ENCODE measurements at regions not wholly inside any gene's neighbourhood (a gene's known extent, or its start where the extent isn't known, plus 50 kb on each side); places are given as distances from the start of the nearest gene placed in this dataset.

DNA sequence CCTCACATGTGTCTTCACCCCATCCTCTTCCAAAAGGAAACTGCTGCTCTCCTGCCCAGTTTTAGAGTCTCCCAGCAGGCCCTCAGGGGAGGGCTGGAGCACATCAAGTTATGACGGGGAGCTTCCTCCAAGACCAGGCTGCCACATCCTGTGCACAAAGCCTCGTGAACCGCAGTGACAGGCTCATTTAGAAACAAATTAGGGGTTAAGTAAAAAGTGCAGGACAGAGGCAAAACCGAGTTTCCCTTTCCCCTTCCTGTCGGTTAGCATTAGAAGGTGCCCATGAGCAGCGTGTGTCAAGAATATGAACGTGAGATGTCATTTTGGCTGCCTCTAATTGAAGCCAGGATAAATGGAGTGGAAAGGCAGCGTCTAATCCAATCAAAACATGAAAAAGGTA lies 199.7 kb downstream of the ARRDC4 start:
- intact Hi-C loops (cut with DNase I) = loop anchor here (10.0 kb wide), 1 partner anchor 265 kb away; no protein-coding TSS in a partner anchor
- TF ChIP-seq, protein P1, sequence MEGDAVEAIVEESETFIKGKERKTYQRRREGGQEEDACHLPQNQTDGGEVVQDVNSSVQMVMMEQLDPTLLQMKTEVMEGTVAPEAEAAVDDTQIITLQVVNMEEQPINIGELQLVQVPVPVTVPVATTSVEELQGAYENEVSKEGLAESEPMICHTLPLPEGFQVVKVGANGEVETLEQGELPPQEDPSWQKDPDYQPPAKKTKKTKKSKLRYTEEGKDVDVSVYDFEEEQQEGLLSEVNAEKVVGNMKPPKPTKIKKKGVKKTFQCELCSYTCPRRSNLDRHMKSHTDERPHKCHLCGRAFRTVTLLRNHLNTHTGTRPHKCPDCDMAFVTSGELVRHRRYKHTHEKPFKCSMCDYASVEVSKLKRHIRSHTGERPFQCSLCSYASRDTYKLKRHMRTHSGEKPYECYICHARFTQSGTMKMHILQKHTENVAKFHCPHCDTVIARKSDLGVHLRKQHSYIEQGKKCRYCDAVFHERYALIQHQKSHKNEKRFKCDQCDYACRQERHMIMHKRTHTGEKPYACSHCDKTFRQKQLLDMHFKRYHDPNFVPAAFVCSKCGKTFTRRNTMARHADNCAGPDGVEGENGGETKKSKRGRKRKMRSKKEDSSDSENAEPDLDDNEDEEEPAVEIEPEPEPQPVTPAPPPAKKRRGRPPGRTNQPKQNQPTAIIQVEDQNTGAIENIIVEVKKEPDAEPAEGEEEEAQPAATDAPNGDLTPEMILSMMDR (IDR thresholded peaks at IDR 0.05) = no peak
- DNase-seq (no peak), ATAC-seq (peak; percentile 73)
- Histone ChIP-seq H3K36me3 (no peaks in the 10 kb centered on the region), H3K27me3 (no peaks in the 10 kb centered on the region), H3K27ac (no peak overlapping the region), H3K9me3 (no peaks in the 10 kb centered on the region), H3K4me3 (no peak overlapping the region), H3K4me1 (no peaks in the 10 kb centered on the region)

DNA sequence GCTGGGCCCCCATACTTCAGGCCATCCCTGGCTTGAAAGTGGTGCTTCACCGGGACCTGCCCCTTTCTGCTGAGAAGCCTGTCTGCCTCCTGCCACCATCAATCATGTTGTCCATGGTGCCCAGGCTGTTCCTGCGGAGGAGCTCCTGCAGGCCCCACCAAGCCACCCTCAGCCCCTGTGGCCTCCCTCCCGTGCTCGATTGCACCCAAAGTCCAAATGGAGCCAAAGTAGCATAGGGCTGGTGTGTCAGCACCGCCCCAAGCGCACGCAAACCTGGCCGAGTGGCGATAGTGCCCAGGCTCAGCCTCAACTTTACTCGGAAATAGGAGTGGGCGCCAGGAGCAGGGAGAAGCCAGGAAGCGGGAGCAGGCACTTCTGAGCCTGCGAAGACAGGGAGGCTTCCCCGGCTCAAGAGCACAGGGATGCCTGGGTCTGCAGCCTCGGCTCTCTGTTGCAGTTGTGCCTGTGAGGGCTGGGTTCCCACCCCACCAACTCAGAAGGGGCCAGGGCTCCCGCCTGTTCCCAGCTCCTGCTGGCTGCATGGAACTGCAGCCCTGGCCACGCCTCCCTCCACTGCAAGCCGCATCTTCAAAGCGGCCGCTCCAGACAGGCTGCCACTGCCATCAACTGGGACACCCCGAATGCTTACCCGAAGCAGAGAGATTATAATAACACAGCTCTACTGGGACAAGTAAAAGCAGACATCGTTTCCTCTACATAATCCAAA lies 203.0 kb downstream of the ARRDC4 start:
- TF ChIP-seq, protein P1 (IDR thresholded peaks at IDR 0.05) = no peak
- no peaks in the 10 kb centered on the region for H3K27me3 ChIP-seq
- DNase-seq (no peak), ATAC-seq (no peak)
- no peak overlapping the region for H3K27ac ChIP-seq
- H3K4me1 ChIP-seq = no peaks in the 10 kb centered on the region
- no peaks in the 10 kb centered on the region for H3K9me3 ChIP-seq
- intact Hi-C loops (cut with DNase I) = loop anchor here (10.0 kb wide), 1 partner anchor 269 kb away; no protein-coding TSS in a partner anchor
- H3K4me3 ChIP-seq = no peak overlapping the region
- no peaks in the 10 kb centered on the region for H3K36me3 ChIP-seq

DNA sequence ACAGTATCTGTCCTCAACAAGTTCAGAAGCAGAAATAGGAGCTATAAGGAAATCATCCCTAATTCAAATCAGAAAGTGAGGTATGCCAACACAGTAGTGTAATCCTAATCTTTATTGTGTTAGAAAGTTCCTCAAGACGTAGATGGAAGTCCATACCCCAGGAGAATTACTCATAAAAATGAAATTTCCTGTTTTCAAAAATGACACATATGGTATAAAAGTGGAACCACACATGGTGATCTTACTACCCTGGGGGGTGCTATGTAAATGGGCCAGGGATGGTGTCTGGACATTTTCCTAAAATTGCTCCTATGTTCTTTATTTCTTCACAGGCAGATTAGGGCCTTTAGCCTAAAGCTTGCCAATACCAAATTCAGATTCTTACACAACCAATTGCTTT lies 204.1 kb downstream of the ARRDC4 start:
- TF ChIP-seq, protein P1 (IDR thresholded peaks at IDR 0.05) = no peak
- no peak overlapping the region for H3K4me3 ChIP-seq
- DNase-seq = no peak
- intact Hi-C loops (cut with DNase I) = loop anchor here (10.0 kb wide), 1 partner anchor 270 kb away; no protein-coding TSS in a partner anchor
- H3K9me3 ChIP-seq = no peaks in the 10 kb centered on the region
- ATAC-seq = no peak
- H3K27ac ChIP-seq = no peak overlapping the region
- H3K36me3 ChIP-seq = no peaks in the 10 kb centered on the region
- no peaks in the 10 kb centered on the region for H3K4me1 ChIP-seq
- H3K27me3 ChIP-seq = no peaks in the 10 kb centered on the region

DNA sequence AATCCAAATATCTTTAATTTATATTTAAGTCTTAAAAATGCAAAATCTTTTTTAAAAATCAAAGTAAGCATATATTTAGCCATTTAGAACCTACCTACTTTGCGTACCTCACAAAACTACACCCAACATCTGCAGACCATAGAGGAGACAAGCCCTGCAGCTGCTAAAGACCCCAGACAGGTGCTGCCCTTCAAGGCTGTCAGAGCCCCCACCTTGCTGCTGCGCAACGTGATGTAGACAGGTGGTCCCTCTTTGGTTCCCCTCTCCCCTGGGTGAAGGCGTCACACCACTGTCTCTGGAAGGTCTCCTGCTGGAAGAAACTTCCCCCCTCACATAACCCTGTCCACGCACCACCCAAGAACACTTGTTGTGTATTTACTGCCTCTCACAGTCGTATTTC lies 204.5 kb downstream of the ARRDC4 start:
- DNase-seq (no peak), ATAC-seq (no peak)
- H3K27me3 ChIP-seq = no peaks in the 10 kb centered on the region
- TF ChIP-seq, protein P1 (IDR thresholded peaks at IDR 0.05) = no peak
- intact Hi-C loops (cut with DNase I) = loop anchor here (10.0 kb wide), 1 partner anchor 270 kb away; no protein-coding TSS in a partner anchor
- no peak overlapping the region for H3K27ac ChIP-seq
- no peaks in the 10 kb centered on the region for H3K4me1 ChIP-seq
- no peaks in the 10 kb centered on the region for H3K36me3 ChIP-seq
- no peaks in the 10 kb centered on the region for H3K9me3 ChIP-seq
- H3K4me3 ChIP-seq = no peak overlapping the region

DNA sequence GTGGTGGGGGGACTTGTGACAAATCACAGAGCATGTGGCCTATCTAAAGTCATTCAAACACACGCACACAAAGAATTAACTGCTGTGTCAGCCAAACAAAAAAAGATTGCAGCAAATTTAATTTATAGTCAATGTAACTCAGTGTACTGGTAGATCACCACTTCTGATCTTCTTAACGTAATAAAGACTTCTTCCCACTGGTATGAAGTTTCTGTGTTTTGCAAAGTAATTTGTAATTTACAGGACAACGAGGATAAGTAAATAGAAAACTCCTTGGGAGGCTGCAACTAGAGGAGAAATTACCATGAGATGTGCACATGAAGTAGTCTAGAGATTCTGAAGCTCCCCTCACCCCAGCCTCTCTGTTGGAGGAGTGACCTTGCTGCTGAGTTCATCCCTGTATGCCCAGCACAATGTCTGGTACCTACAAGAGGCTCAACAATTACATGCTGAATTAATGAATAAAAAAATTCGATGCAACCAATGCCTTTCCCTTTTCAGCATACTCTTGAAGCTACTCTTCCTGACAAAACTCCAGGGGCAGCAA lies 207.3 kb downstream of the ARRDC4 start:
- ATAC-seq (no peak), DNase-seq (no peak)
- TF ChIP-seq, protein P1 (IDR thresholded peaks at IDR 0.05) = no peak
- Histone ChIP-seq H3K4me3 (no peak overlapping the region), H3K9me3 (no peaks in the 10 kb centered on the region), H3K27me3 (no peaks in the 10 kb centered on the region), H3K4me1 (no peaks in the 10 kb centered on the region), H3K27ac (no peak overlapping the region), H3K36me3 (no peaks in the 10 kb centered on the region)
- intact Hi-C loops (cut with DNase I) = loop anchor here (10.0 kb wide), 1 partner anchor 273 kb away; no protein-coding TSS in a partner anchor
